Activated T-cell treated with anti-CD3 and anti-CD28 coated beads for 4 hours (primary cell): ENCODE measurements at regions not wholly inside any gene's neighbourhood (a gene's known extent, or its start where the extent isn't known, plus 50 kb on each side); places are given as distances from the start of the nearest gene placed in this dataset.

Source experiments
- DNase-seq: peaks from one replicate; pipeline ENCODE4 v3.0.0-alpha.2; 2020

GRCh38 chr4:120415896-120416295 is 349.2 kb upstream of the MAD2L1 start:
- DNase-seq, result no peak

GRCh38 chr4:120406960-120407359 is 340.3 kb upstream of the MAD2L1 start:
- no peak for DNase-seq

DNA sequence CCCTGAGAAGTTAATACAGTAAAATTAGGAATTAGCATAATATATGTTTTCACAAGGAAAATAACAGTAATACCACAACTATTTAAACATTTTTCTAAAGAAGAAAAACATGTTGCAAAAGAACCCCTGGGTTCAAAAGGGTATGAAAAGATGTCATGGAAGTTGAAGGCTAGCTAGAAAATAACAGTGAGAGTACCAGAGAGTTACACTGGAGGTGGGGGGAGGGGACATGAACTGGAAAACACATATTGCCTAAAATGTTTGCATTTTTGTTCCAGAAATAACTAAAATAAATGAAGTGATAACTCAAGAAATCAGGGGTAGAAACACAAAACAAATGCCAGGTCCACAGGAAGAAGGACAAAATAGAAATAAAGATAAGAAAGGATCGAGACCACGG is 336.6 kb upstream of the MAD2L1 start:
- DNase-seq, result no peak

DNA sequence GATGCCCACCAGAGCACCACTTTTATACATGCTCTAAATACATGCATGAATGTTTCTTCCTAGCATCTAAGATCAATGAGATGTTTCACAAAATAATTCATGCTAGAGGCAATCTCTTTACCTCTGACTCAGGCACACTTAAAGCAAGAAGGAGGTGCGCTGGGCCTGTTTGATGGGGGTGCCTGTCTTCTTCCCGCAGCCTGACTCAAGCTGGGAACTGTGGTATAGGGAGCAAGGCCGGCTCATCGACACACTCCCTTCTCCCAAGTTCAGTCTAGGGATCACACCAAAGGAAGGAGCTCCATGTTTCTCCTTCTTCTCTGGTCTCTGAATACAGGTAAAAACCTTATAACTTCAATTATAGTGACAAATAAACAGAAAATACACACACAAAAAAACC is 333.8 kb upstream of the MAD2L1 start:
- no peak for DNase-seq

GRCh38 chr4:120399826-120400225 is 333.2 kb upstream of the MAD2L1 start:
- DNase-seq, result no peak

- no peak for DNase-seq
These were observed 329.1 kb upstream of the MAD2L1 start for GRCh38 chr4:120395746-120396145.

GRCh38 chr4:120355881-120356280 is 289.2 kb upstream of the MAD2L1 start:
- no peak for DNase-seq

GRCh38 chr4:120354381-120354780 is 287.7 kb upstream of the MAD2L1 start:
- DNase-seq, result no peak

GRCh38 chr4:120353235-120353634 is 286.6 kb upstream of the MAD2L1 start:
- no peak for DNase-seq

DNA sequence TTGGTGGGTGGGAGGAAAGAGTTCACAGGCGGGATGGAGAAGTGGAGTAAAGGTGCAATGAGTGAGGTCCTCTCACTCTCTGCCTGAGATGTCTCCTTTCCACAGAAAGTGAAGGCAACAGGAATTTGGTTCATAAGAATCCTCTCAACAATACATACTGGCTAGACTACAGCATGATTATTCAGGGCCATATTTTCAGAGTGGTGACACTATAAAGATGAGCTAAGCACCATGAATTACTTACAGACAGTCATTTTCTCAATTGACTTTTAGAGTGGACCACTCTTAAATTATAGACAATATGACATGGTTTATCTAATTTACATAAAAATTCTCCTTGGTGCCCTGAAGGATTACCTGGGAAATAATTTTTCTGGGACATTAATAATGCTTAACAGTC is 286.1 kb upstream of the MAD2L1 start:
- DNase-seq, result no peak

GRCh38 chr4:120348948-120349347 is 282.3 kb upstream of the MAD2L1 start:
- no peak for DNase-seq

- DNase-seq, result no peak
These were observed 281.9 kb upstream of the MAD2L1 start for GRCh38 chr4:120348521-120348920.

GRCh38 chr4:120331486-120332370 is 265.1 kb upstream of the MAD2L1 start:
- DNase-seq, result no peak

DNA sequence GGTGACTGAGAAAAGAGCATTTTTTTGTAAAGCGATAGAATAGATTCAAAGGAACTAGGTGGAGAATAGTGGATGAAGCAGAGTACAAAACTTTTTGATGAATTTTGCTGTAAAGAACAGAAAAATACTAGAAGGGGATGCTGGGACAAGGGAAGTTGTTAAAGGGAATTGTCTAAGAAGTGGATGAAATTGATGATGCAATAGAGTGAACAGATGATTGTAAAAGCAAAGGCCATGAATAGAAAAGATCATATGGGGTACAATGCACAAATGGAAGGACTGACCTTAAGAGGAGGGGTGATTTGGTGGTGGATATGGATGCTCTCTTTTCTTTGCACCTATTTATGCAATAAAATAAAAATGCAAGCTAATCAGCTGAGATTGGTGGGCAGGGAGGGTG is 262.7 kb upstream of the MAD2L1 start:
- DNase-seq, result no peak

GRCh38 chr4:120327276-120327675 is 260.6 kb upstream of the MAD2L1 start:
- DNase-seq, result no peak

DNA sequence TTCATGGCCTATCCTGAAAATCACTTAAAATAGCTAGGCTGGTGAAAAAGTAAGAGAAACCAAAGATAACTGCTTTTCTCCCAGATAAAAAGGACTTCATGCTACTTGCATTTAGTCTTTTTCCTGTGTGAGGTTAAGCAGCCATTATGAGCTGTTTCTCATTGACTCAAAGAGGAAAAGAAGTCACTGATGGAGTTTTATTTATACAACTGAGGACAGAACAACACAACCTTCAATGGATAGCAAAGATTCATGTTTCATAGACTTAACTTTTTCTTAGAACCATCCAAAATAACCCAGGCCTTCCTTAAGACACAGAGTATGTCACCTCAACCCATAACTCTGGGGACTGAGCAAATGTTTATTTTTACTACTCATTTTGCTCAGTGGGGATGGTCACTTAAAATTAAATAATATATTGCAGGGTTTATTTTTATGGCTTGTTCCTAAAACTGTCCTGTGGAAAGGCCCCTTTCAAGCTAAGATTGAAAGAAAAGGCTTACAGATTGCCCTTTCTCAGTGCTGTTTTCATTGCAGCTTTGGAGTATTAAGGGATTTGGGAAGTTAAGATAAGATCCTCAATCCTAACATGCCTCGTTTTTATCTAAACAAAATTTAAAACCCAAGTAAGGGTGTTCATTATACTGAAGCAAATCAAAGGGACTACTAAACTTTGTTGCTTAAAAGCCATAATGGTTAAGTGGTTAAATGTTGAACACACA is 252.6 kb upstream of the MAD2L1 start:
- DNase-seq, result no peak

- no peak for DNase-seq
These were observed 251.7 kb upstream of the MAD2L1 start for GRCh38 chr4:120318196-120318846.

- DNase-seq, result no peak
These were observed 251.1 kb upstream of the MAD2L1 start for GRCh38 chr4:120317713-120318112.

DNA sequence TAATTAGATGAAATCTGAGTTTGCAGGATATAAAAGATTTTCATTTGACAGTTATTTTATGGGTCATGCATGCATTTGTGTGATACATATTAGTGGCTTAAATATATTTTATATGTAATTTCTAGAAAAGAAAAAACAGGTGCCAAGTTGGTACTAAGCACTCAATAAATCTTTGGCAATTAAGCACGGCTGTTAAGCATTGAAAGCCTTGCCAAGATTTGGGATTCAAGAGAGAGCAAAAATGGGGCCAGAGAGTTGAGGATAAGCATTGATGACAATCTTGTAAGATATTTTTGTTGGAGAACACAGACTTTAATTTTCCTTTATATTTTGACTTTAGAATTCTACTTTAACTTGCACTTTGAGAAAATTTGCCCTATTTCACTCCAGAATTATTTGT is 249.8 kb upstream of the MAD2L1 start:
- no peak for DNase-seq

- no peak for DNase-seq
These were observed 248.3 kb upstream of the MAD2L1 start for GRCh38 chr4:120314969-120315368.

DNA sequence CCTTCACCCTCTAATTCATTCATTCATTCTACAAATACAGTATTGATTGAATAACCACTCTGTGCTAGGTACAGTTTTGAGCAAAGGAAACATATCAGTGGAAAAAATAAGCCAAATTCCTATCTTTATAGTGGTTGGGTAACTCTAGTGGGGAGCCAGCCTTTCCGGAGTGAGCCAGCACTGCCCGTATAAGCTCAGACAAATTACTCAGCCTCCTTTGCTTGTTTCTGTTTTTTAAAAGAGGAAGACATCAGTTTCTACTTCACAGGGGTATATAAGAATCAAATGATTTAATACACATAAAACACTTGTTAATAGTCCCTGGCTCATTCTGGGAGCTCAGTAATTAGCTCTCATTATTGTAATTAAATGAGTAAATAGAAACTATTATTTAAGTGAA is 238.2 kb upstream of the MAD2L1 start:
- no peak for DNase-seq

DNA sequence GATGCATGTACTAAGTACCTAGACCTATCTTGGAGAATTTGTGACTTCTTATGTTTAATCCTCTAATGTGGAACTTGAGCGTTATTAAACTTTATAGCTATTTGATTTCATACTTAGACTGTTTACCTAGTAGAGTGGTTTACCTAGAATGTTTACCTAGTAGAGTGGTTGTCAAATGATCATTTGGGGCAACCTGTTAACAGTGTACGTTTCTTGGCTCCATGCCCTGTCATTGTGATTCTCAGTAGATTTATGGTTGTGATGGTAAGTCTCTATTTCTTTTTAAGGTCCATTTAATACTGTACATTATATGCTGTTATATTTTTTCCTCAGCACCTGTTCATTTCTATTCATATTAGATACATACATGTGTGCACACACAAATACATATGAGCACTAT is 233.0 kb upstream of the MAD2L1 start:
- no peak for DNase-seq

DNA sequence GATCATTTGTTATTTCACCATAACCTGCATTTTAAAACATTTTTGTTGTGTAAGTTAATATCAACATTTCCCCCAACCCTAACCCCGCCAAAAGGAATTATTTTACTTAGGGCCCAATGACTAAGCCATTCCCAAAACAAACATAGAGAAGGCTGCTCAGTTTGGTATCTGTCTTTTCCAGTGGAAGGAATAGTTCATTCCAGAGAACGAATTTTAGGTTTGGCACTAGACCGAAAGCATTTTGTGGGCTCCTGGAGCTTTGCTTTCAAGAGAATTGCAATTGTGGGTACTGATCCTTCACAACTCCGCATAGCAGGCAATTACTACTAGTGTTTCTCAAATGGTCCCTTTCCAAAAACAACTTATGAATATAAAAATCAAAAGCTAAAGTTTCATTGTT is 226.7 kb upstream of the MAD2L1 start:
- DNase-seq, result no peak

- no peak for DNase-seq
These were observed 224.9 kb upstream of the MAD2L1 start for GRCh38 chr4:120291541-120291940.
